ENCODE measurements at regions not wholly inside any gene's neighbourhood (a gene's known extent, or its start where the extent isn't known, plus 50 kb on each side); places are given as distances from the start of the nearest gene placed in this dataset.
A peak's percentile ranks its signal among the peaks of the same experiment; 100 is the strongest.

GRCh38 chr1:22286491-22286890 lies 143.6 kb upstream of the WNT4 start:
- TF ChIP-seq FOSL1 (IDR thresholded peaks at IDR 0.05; ENCODE audit: insufficient read depth, low read depth, low read length) (no peak), BRCA1 (IDR thresholded peaks at IDR 0.05; ENCODE audit: low read depth, low read length) (no peak), CTCF (IDR thresholded peaks at IDR 0.05; ENCODE audit: control extremely low read depth in 1 of 3, insufficient read depth in 1 of 3, low read depth in 1 of 3, low read length in 3 of 3) (peak; percentile 21 to 26 (median 22); a peak in 2 of 4 replicates), SP4 (IDR thresholded peaks at IDR 0.05; ENCODE audit: low read length) (no peak), EZH2 (IDR thresholded peaks at IDR 0.05; ENCODE audit: low read depth, low read length, severe bottlenecking) (no peak), TAF1 (IDR thresholded peaks at IDR 0.05; ENCODE audit: low read depth, low read length) (no peak), ATF3 (IDR thresholded peaks at IDR 0.05; ENCODE audit: insufficient read depth, low read depth, low read length) (no peak)
- TF ChIP-seq, protein P1, sequence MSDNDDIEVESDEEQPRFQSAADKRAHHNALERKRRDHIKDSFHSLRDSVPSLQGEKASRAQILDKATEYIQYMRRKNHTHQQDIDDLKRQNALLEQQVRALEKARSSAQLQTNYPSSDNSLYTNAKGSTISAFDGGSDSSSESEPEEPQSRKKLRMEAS (IDR thresholded peaks at IDR 0.05): no peak
- TF ChIP-seq, protein P2, sequence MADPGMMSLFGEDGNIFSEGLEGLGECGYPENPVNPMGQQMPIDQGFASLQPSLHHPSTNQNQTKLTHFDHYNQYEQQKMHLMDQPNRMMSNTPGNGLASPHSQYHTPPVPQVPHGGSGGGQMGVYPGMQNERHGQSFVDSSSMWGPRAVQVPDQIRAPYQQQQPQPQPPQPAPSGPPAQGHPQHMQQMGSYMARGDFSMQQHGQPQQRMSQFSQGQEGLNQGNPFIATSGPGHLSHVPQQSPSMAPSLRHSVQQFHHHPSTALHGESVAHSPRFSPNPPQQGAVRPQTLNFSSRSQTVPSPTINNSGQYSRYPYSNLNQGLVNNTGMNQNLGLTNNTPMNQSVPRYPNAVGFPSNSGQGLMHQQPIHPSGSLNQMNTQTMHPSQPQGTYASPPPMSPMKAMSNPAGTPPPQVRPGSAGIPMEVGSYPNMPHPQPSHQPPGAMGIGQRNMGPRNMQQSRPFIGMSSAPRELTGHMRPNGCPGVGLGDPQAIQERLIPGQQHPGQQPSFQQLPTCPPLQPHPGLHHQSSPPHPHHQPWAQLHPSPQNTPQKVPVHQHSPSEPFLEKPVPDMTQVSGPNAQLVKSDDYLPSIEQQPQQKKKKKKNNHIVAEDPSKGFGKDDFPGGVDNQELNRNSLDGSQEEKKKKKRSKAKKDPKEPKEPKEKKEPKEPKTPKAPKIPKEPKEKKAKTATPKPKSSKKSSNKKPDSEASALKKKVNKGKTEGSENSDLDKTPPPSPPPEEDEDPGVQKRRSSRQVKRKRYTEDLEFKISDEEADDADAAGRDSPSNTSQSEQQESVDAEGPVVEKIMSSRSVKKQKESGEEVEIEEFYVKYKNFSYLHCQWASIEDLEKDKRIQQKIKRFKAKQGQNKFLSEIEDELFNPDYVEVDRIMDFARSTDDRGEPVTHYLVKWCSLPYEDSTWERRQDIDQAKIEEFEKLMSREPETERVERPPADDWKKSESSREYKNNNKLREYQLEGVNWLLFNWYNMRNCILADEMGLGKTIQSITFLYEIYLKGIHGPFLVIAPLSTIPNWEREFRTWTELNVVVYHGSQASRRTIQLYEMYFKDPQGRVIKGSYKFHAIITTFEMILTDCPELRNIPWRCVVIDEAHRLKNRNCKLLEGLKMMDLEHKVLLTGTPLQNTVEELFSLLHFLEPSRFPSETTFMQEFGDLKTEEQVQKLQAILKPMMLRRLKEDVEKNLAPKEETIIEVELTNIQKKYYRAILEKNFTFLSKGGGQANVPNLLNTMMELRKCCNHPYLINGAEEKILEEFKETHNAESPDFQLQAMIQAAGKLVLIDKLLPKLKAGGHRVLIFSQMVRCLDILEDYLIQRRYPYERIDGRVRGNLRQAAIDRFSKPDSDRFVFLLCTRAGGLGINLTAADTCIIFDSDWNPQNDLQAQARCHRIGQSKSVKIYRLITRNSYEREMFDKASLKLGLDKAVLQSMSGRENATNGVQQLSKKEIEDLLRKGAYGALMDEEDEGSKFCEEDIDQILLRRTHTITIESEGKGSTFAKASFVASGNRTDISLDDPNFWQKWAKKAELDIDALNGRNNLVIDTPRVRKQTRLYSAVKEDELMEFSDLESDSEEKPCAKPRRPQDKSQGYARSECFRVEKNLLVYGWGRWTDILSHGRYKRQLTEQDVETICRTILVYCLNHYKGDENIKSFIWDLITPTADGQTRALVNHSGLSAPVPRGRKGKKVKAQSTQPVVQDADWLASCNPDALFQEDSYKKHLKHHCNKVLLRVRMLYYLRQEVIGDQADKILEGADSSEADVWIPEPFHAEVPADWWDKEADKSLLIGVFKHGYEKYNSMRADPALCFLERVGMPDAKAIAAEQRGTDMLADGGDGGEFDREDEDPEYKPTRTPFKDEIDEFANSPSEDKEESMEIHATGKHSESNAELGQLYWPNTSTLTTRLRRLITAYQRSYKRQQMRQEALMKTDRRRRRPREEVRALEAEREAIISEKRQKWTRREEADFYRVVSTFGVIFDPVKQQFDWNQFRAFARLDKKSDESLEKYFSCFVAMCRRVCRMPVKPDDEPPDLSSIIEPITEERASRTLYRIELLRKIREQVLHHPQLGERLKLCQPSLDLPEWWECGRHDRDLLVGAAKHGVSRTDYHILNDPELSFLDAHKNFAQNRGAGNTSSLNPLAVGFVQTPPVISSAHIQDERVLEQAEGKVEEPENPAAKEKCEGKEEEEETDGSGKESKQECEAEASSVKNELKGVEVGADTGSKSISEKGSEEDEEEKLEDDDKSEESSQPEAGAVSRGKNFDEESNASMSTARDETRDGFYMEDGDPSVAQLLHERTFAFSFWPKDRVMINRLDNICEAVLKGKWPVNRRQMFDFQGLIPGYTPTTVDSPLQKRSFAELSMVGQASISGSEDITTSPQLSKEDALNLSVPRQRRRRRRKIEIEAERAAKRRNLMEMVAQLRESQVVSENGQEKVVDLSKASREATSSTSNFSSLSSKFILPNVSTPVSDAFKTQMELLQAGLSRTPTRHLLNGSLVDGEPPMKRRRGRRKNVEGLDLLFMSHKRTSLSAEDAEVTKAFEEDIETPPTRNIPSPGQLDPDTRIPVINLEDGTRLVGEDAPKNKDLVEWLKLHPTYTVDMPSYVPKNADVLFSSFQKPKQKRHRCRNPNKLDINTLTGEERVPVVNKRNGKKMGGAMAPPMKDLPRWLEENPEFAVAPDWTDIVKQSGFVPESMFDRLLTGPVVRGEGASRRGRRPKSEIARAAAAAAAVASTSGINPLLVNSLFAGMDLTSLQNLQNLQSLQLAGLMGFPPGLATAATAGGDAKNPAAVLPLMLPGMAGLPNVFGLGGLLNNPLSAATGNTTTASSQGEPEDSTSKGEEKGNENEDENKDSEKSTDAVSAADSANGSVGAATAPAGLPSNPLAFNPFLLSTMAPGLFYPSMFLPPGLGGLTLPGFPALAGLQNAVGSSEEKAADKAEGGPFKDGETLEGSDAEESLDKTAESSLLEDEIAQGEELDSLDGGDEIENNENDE (IDR thresholded peaks at IDR 0.05; ENCODE audit: insufficient replicate concordance, low read length): no peak

Data from H1 (cell line).